OCI-LY7 (cell line): ENCODE measurements at regions not wholly inside any gene's neighbourhood (a gene's known extent, or its start where the extent isn't known, plus 50 kb on each side); places are given as distances from the start of the nearest gene placed in this dataset.

Experiments
- BruUV-seq: library from RNA; stranded (reverse); fragments of 400-500 nt; replicated peaks from 2 replicates; lab custom pipeline; 2021; lab: Mats Ljungman, UMichigan
- CTCF ChIA-PET: fragments of 300-600 bp; sonication (Branson Sonifier 250); formaldehyde crosslinking; loops from one replicate; lab custom pipeline; 2022; ENCODE audit warnings: antibody characterized with exemption; ENCODE audit not compliant: unreplicated experiment; lab: Charles Lee
- POLR2A ChIA-PET: fragments of 300-600 bp; sonication (Branson Sonifier 250); formaldehyde crosslinking; loops from one replicate; lab custom pipeline; 2022; ENCODE audit warnings: antibody characterized with exemption; lab: Charles Lee
- DNase-seq: peaks from one replicate; pipeline ENCODE4 v3.0.0-alpha.2; 2015; ENCODE audit warnings: low spot score
- H2AFZ ChIP-seq: fragments of 200-600 bp; sonication (generic), shearing (Covaris generic); 2 replicates; pipeline ENCODE4 v1.6.1; 2014; ENCODE audit warnings: mild to moderate bottlenecking, antibody characterized with exemption, low read length, moderate library complexity
- H3K27ac ChIP-seq: fragments of 200-600 bp; sonication (generic); 2 replicates; pipeline ENCODE4 v1.5.1; 2014; ENCODE audit warnings: mixed run types, low read depth, mild to moderate bottlenecking, moderate library complexity, low read length, inconsistent platforms; ENCODE audit not compliant: poor library complexity, severe bottlenecking
- H3K36me3 ChIP-seq: fragments of 200-600 bp; sonication (generic); 2 replicates; pipeline ENCODE4 v1.6.1; 2014; ENCODE audit warnings: mild to moderate bottlenecking, antibody characterized with exemption, low read length, moderate library complexity, mixed read lengths; ENCODE audit not compliant: insufficient read depth
- H3K4me1 ChIP-seq: fragments of 200-600 bp; sonication (generic); 2 replicates; pipeline ENCODE4 v1.5.1; 2014; ENCODE audit warnings: mild to moderate bottlenecking, low read length; ENCODE audit not compliant: insufficient read depth, poor library complexity, severe bottlenecking
- H3K4me2 ChIP-seq: fragments of 200-600 bp; sonication (generic); 2 replicates; pipeline ENCODE4 v1.6.1; 2014; ENCODE audit warnings: mild to moderate bottlenecking, low read length
- H3K4me3 ChIP-seq: fragments of 200-600 bp; sonication (generic); 2 replicates; pipeline ENCODE4 v1.5.1; 2014; ENCODE audit warnings: mild to moderate bottlenecking, low read depth, low read length; ENCODE audit not compliant: poor library complexity, severe bottlenecking
- H3K79me2 ChIP-seq: fragments of 200-600 bp; sonication (generic); 2 replicates; pipeline ENCODE4 v1.6.1; 2016; ENCODE audit warnings: low read depth, mild to moderate bottlenecking, low read length, moderate library complexity, mixed read lengths; ENCODE audit not compliant: insufficient read depth
- H3K9me2 ChIP-seq: fragments of 200-600 bp; sonication (generic); 2 replicates; pipeline ENCODE4 v1.6.1; 2016; ENCODE audit warnings: mild to moderate bottlenecking, low read length, mixed read lengths; ENCODE audit not compliant: insufficient read depth
- H3K9me3 ChIP-seq: fragments of 200-600 bp; sonication (generic); 2 replicates; pipeline ENCODE4 v1.6.1; 2014; ENCODE audit warnings: mild to moderate bottlenecking, mixed run types, low read length, mixed read lengths
- H4K20me1 ChIP-seq: fragments of 200-600 bp; sonication (generic); 2 replicates; pipeline ENCODE4 v1.6.1; 2014; ENCODE audit warnings: mild to moderate bottlenecking, antibody characterized with exemption, low read length, moderate library complexity, mixed read lengths; ENCODE audit not compliant: insufficient read depth
- EZH2phosphoT487 ChIP-seq: fragments of 200-600 bp; sonication (generic); IDR thresholded peaks from 2 replicates; pipeline ENCODE4 v1.6.1; 2018; ENCODE audit warnings: low read depth, borderline replicate concordance, mild to moderate bottlenecking, mixed run types, antibody characterized with exemption, low read length, moderate library complexity, mixed read lengths
- intact Hi-C: fragments of 100-400 bp; cut with micrococcal nuclease; formaldehyde crosslinking; loops from one replicate; pipeline ENCODE4 v1.10.0; 2022; ENCODE audit not compliant: unreplicated experiment
- TF ChIP-seq, protein P1 (sequence below): fragments of 200-600 bp; sonication (generic); conservative IDR thresholded peaks from 2 replicates; pipeline ENCODE4 v1.5.1; 2014; ENCODE audit warnings: mild to moderate bottlenecking, antibody characterized with exemption, low read length, moderate library complexity, mixed read lengths

DNA sequence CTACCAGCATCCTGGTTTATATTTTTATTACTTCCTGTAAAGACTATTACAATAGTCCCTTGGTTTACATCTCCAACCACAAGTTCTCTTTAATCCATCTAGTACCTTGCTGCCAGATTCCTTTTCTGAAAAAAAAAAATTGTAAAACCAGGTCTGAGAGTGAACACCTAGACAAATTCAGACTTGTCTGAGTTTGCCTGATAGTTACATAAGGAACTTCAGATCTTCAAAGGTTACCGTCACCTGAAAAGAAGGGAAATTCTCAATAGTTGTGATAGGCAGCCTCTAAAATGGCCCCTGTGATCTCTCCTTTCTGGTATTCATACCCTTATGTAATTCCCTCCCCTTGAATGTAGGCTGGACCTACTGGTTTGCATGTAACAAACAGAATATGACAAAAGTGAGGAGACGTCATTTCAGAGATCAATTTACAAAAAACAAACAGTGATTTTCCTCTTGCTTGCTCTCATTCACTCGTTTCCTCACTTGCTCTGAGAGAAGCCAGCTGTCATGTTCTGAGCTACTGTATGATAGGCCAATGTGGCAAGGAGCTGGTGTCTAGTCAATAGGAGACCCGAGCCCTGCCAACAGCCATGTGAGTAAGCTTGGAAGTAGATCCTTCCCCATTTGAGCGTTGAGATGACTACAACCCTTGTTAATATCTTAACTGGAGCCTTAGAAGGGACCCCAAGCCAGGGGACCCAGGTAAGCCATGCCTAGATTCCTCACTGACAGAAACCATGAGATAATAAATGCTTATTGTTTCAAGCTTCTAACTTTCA, 110.9 kb upstream of the LSM8 start:
- no peak overlapping the region for H2AFZ ChIP-seq
- no peaks in the 10 kb centered on the region for H3K36me3 ChIP-seq
- H3K4me1 ChIP-seq = no peaks in the 10 kb centered on the region
- TF ChIP-seq, protein P1, sequence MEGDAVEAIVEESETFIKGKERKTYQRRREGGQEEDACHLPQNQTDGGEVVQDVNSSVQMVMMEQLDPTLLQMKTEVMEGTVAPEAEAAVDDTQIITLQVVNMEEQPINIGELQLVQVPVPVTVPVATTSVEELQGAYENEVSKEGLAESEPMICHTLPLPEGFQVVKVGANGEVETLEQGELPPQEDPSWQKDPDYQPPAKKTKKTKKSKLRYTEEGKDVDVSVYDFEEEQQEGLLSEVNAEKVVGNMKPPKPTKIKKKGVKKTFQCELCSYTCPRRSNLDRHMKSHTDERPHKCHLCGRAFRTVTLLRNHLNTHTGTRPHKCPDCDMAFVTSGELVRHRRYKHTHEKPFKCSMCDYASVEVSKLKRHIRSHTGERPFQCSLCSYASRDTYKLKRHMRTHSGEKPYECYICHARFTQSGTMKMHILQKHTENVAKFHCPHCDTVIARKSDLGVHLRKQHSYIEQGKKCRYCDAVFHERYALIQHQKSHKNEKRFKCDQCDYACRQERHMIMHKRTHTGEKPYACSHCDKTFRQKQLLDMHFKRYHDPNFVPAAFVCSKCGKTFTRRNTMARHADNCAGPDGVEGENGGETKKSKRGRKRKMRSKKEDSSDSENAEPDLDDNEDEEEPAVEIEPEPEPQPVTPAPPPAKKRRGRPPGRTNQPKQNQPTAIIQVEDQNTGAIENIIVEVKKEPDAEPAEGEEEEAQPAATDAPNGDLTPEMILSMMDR = no peak
- TF ChIP-seq EZH2phosphoT487 = no peak
- H3K4me2 ChIP-seq = no peak overlapping the region
- POLR2A ChIA-PET = no interaction called here
- CTCF ChIA-PET = no interaction called here
- intact Hi-C loops = no loop called here
- H3K4me3 ChIP-seq = no peak overlapping the region
- no TSS peak for BruUV-seq
- H4K20me1 ChIP-seq = no peaks in the 10 kb centered on the region
- no peak for DNase-seq
- no peak overlapping the region for H3K27ac ChIP-seq
- no peaks in the 10 kb centered on the region for H3K9me2 ChIP-seq
- no peaks in the 10 kb centered on the region for H3K79me2 ChIP-seq
- H3K9me3 ChIP-seq = no peaks in the 10 kb centered on the region

DNA sequence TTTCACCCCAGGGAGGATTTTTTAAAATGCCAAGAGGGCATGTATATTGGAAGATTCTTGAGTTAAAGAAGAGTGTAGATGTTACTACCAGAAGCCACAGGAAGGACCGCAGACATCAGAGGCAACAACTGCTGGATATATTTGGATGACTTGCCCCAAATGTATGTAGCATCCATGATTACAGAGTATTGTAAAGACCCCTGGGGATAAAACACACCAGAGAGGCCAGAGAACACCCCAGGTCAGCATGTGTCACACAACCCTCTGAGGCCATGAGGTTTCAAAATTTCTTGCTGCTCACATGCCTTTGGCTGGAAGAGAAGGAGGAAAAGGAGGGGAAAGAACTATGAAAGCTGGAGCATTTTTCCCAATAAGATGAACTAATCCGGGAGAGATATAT, 108.0 kb upstream of the LSM8 start:
- intact Hi-C loops = no loop called here
- Histone ChIP-seq H3K4me1 (no peaks in the 10 kb centered on the region), H3K9me2 (no peaks in the 10 kb centered on the region), H3K27ac (no peak overlapping the region), H3K4me2 (no peak overlapping the region), H4K20me1 (no peaks in the 10 kb centered on the region), H2AFZ (no peak overlapping the region), H3K4me3 (no peak overlapping the region), H3K9me3 (no peaks in the 10 kb centered on the region), H3K36me3 (no peaks in the 10 kb centered on the region), H3K79me2 (no peaks in the 10 kb centered on the region)
- CTCF ChIA-PET = no interaction called here
- no TSS peak for BruUV-seq
- POLR2A ChIA-PET = no interaction called here
- no peak for TF ChIP-seq EZH2phosphoT487
- TF ChIP-seq, protein P1 = no peak
- no peak for DNase-seq

DNA sequence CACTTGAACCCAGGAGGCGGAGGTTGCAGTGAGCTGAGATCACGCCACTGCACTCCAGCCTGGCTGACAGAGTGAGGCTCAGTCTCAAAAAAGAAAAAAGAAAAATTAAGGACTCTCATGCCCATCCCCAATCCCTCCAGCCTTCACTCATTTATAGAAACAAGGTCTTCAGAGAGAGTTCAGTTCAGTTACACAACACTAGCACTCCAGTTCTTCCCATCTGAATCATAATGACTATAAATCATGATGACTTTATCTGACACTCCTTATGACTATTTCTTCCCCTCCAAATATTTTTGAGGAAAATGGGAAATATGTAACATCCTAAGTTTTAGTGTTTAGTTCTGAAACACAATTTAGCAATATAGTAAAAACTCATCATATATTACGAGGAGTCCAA, 107.4 kb upstream of the LSM8 start:
- BruUV-seq = no TSS peak
- DNase-seq = no peak
- H2AFZ ChIP-seq = no peak overlapping the region
- no peaks in the 10 kb centered on the region for H3K9me2 ChIP-seq
- no peaks in the 10 kb centered on the region for H3K79me2 ChIP-seq
- intact Hi-C loops = no loop called here
- no peak overlapping the region for H3K4me2 ChIP-seq
- no peaks in the 10 kb centered on the region for H3K36me3 ChIP-seq
- ChIA-PET CTCF (no interaction called here), POLR2A (no interaction called here)
- TF ChIP-seq, protein P1 = no peak
- no peaks in the 10 kb centered on the region for H4K20me1 ChIP-seq
- no peak overlapping the region for H3K4me3 ChIP-seq
- H3K4me1 ChIP-seq = no peaks in the 10 kb centered on the region
- no peak overlapping the region for H3K27ac ChIP-seq
- no peaks in the 10 kb centered on the region for H3K9me3 ChIP-seq
